ENCODE measurements at regions not wholly inside any gene's neighbourhood (a gene's known extent, or its start where the extent isn't known, plus 50 kb on each side); places are given as distances from the start of the nearest gene placed in this dataset.

DNA sequence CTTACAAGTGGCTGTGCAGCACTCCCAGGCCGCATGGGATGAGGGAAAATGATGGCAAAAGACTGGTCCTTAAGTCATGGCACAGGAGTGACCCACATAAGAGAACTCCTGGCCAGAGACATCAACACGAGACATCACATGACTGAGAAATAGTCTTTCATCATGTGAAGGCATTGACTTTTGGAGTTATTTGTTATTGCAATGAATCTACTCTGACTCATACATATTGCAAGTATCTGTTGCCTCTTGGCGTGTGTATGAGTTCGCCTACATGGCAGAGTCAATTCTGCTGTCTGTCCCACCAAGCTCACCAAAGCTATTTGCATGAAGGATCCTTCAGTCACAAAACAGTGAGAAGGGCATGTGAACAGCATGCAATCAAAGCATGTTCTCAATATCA lies 59.7 kb upstream of the HABP2 start:
- TF ChIP-seq EP300 (IDR thresholded peaks at IDR 0.05; ENCODE audit: low read depth) (no peak), POLR2A (IDR thresholded peaks at IDR 0.05) (no peak), POLR2AphosphoS5 (IDR thresholded peaks at IDR 0.05) (no peak)
- TF ChIP-seq, protein P1, sequence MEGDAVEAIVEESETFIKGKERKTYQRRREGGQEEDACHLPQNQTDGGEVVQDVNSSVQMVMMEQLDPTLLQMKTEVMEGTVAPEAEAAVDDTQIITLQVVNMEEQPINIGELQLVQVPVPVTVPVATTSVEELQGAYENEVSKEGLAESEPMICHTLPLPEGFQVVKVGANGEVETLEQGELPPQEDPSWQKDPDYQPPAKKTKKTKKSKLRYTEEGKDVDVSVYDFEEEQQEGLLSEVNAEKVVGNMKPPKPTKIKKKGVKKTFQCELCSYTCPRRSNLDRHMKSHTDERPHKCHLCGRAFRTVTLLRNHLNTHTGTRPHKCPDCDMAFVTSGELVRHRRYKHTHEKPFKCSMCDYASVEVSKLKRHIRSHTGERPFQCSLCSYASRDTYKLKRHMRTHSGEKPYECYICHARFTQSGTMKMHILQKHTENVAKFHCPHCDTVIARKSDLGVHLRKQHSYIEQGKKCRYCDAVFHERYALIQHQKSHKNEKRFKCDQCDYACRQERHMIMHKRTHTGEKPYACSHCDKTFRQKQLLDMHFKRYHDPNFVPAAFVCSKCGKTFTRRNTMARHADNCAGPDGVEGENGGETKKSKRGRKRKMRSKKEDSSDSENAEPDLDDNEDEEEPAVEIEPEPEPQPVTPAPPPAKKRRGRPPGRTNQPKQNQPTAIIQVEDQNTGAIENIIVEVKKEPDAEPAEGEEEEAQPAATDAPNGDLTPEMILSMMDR (IDR thresholded peaks at IDR 0.05) = no peak
